HCT116 (cell line): ENCODE measurements at regions not wholly inside any gene's neighbourhood (a gene's known extent, or its start where the extent isn't known, plus 50 kb on each side); places are given as distances from the start of the nearest gene placed in this dataset.

Experiments used
- ATAC-seq: fragments of 200-7000 bp; cut with Tn5 transposase; 2 replicates; pipeline ENCODE4 v1.9.1; 2020; ENCODE audit warnings: mild to moderate bottlenecking, moderate library complexity
- BruUV-seq: library from RNA; stranded (reverse); fragments of 400-500 nt; replicated peaks from 2 replicates; lab custom pipeline; 2021; lab: Mats Ljungman, UMichigan
- CTCF ChIA-PET: fragments of 300-600 bp; sonication (Branson Sonifier 250); formaldehyde crosslinking; loops from one replicate; lab custom pipeline; 2021; ENCODE audit warnings: antibody characterized with exemption; lab: Charles Lee
- POLR2A ChIA-PET: fragments of 300-600, 350-600 bp; sonication (Branson Sonifier 250); formaldehyde crosslinking; loops from one replicate; lab custom pipeline; 2021; ENCODE audit warnings: antibody characterized with exemption; lab: Charles Lee
- RAD21 ChIA-PET, 2 experiments: fragments of 300-600 bp; sonication (Branson Sonifier 250); formaldehyde crosslinking; loops; one replicate each; lab custom pipeline; 2023; ENCODE audit warnings: low total read pairs in 2 of 2; ENCODE audit not compliant: uncharacterized antibody in 2 of 2, unreplicated experiment in 2 of 2, low non-redundant PET in 1 of 2; lab: Charles Lee
- DNase-seq: peaks from one replicate; pipeline ENCODE4 v3.0.0-alpha.2; 2010; ENCODE audit warnings: low read depth, low spot score
- H2AFZ ChIP-seq: fragments of 200-600 bp; shearing (Covaris generic), sonication (generic); 2 replicates; pipeline ENCODE4 v1.6.1; 2017; ENCODE audit warnings: low read depth, mixed run types, mixed read lengths, antibody characterized with exemption, low read length; ENCODE audit not compliant: poor library complexity, severe bottlenecking
- H3K27ac ChIP-seq: 2 replicates; pipeline ENCODE4 v1.5.1; 2012; ENCODE audit warnings: low read depth, low read length
- H3K27me3 ChIP-seq: fragments of 200-600 bp; sonication (generic); 2 replicates; pipeline ENCODE4 v1.6.1; 2016; ENCODE audit warnings: mixed run types, low read length, mixed read lengths; ENCODE audit not compliant: insufficient read depth
- H3K36me3 ChIP-seq, 2 experiments: fragments of 200-500 bp in 1 of 2; fragments of 200-600 bp in 1 of 2; sonication (Bioruptor generic) in 1 of 2; sonication (generic) in 1 of 2; 2 replicates each; pipeline versions ENCODE4 v1.5.1 to v1.6.1; 2014 to 2016; ENCODE audit warnings: low read length in 2 of 2, inconsistent platforms in 1 of 2, mixed read lengths in 1 of 2, mixed run types in 1 of 2; ENCODE audit not compliant: insufficient read depth in 2 of 2, control insufficient read depth in 1 of 2
- H3K4me1 ChIP-seq, 2 experiments: fragments of 200-600 bp in 1 of 2; sonication (generic) in 1 of 2; 2 replicates each; pipeline versions ENCODE4 v1.5.1 to v1.6.1; 2012 to 2017; ENCODE audit warnings: low read length in 2 of 2, inconsistent platforms in 1 of 2, mild to moderate bottlenecking in 1 of 2, mixed read lengths in 1 of 2, mixed run types in 1 of 2, moderate library complexity in 1 of 2; ENCODE audit not compliant: insufficient read depth in 2 of 2, control insufficient read depth in 1 of 2
- H3K4me2 ChIP-seq: fragments of 200-600 bp; sonication (generic); 2 replicates; pipeline ENCODE4 v1.6.1; 2017; ENCODE audit warnings: mixed run types, low read length, mixed read lengths
- H3K4me3 ChIP-seq, 2 experiments: fragments of 200-600 bp in 1 of 2; sonication (generic) in 1 of 2; replicated peaks in 1 of 2; 2 replicates each; pipeline ENCODE4 v1.5.1; 2011 to 2016; ENCODE audit warnings: low read length in 2 of 2, control low read depth in 1 of 2, low read depth in 1 of 2, mild to moderate bottlenecking in 1 of 2, mixed read lengths in 1 of 2, mixed run types in 1 of 2
- H3K79me2 ChIP-seq: fragments of 200-600 bp; sonication (generic); 2 replicates; pipeline ENCODE4 v1.6.1; 2017; ENCODE audit warnings: mild to moderate bottlenecking, mixed run types, low read length, moderate library complexity, mixed read lengths; ENCODE audit not compliant: insufficient read depth
- H3K9ac ChIP-seq: fragments of 200-600 bp; sonication (generic); 2 replicates; pipeline ENCODE4 v1.6.1; 2016; ENCODE audit warnings: low read length, mixed read lengths
- H3K9me2 ChIP-seq: fragments of 200-600 bp; sonication (generic), shearing (Covaris generic); 2 replicates; pipeline ENCODE4 v1.6.1; 2017; ENCODE audit warnings: mixed run types, mild to moderate bottlenecking, moderate library complexity; ENCODE audit not compliant: insufficient read depth
- H3K9me3 ChIP-seq, 2 experiments: fragments of 200-500 bp in 1 of 2; fragments of 200-600 bp in 1 of 2; sonication (Bioruptor generic) in 1 of 2; sonication (generic) in 1 of 2; 2 replicates each; pipeline ENCODE4 v1.6.1; 2014 to 2017; ENCODE audit warnings: low read length in 2 of 2, mixed read lengths in 2 of 2, inconsistent platforms in 1 of 2, low read depth in 1 of 2, mild to moderate bottlenecking in 1 of 2, mixed run types in 1 of 2, moderate library complexity in 1 of 2; ENCODE audit not compliant: control insufficient read depth in 1 of 2, insufficient read depth in 1 of 2
- H4K20me1 ChIP-seq: fragments of 200-600 bp; sonication (generic), shearing (Covaris generic); 2 replicates; pipeline ENCODE4 v1.6.1; 2017; ENCODE audit warnings: mixed run types, mild to moderate bottlenecking, moderate library complexity; ENCODE audit not compliant: insufficient read depth
- CBX3 ChIP-seq: IDR thresholded peaks from 2 replicates; pipeline ENCODE4 v1.6.1; 2012; ENCODE audit warnings: low read depth
- CEBPB ChIP-seq: IDR thresholded peaks from 2 replicates; pipeline ENCODE4 v1.6.1; 2012; ENCODE audit warnings: low read depth
- EZH2phosphoT487 ChIP-seq: fragments of 200-600 bp; IDR thresholded peaks from 2 replicates; pipeline ENCODE4 v1.6.1; 2018; ENCODE audit warnings: antibody characterized with exemption, borderline replicate concordance
- FOSL1 ChIP-seq: IDR thresholded peaks from 2 replicates; pipeline ENCODE4 v1.6.1; 2012; ENCODE audit warnings: low read depth
- JUND ChIP-seq: IDR thresholded peaks from 2 replicates; pipeline ENCODE4 v1.6.1; 2012
- POLR2AphosphoS5 ChIP-seq: IDR thresholded peaks from 2 replicates; pipeline ENCODE4 v1.6.1; 2011; ENCODE audit warnings: mild to moderate bottlenecking, low read depth, low read length, moderate library complexity
- REST ChIP-seq: IDR thresholded peaks from 2 replicates; pipeline ENCODE4 v1.6.1; 2012; ENCODE audit warnings: low read depth
- SP1 ChIP-seq: IDR thresholded peaks from 2 replicates; pipeline ENCODE4 v1.6.1; 2012; ENCODE audit warnings: low read depth
- SRF ChIP-seq: IDR thresholded peaks from 2 replicates; pipeline ENCODE4 v1.6.1; 2012; ENCODE audit warnings: low read depth
- TCF7L2 ChIP-seq: IDR thresholded peaks from 2 replicates; pipeline ENCODE4 v1.7.0; 2011; ENCODE audit warnings: borderline replicate concordance, inconsistent platforms; ENCODE audit not compliant: insufficient read depth, insufficient read length; ENCODE audit errors: extremely low read depth
- ZFX ChIP-seq: fragments of 450-650 bp; IDR thresholded peaks from 2 replicates; pipeline ENCODE4 v1.6.1; 2017
- intact Hi-C: fragments of 100-400 bp; cut with micrococcal nuclease; formaldehyde crosslinking; loops from 2 replicates; pipeline ENCODE4 v1.10.0; 2022

DNA sequence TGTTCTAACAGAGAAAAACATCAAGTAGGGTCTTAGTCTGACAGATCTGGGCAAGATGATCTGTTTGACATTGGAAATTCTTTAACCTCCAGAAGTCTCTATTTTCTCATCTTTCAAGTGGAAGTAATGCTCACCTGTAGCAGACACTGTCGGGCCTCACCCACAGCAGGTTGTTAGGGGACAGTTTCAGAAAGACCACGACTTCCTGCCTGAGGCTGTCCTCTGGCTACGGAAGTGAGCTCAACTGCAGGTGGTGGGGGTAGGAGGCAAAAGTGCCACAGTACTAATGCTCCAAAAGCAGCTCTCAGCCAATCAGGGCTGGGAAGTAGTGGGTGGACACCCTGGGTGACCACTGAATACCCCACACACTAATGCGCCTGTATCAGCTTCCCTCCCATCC, 111.4 kb upstream of the TOPAZ1 start:
- Histone ChIP-seq H3K4me3 (no peak overlapping the region), H3K36me3 (no peaks in the 10 kb centered on the region), H3K4me2 (no peak overlapping the region), H2AFZ (no peak overlapping the region), H3K79me2 (no peaks in the 10 kb centered on the region), H3K4me1 (no peaks in the 10 kb centered on the region), H3K9ac (no peak overlapping the region), H4K20me1 (no peaks in the 10 kb centered on the region), H3K27ac (no peak overlapping the region), H3K9me2 (no peaks in the 10 kb centered on the region), H3K9me3 (no peaks in the 10 kb centered on the region), H3K27me3 (peaks cover 56% of the 10 kb centered on the region)
- TF ChIP-seq JUND (no peak), SRF (no peak), FOSL1 (no peak), CBX3 (no peak), REST (no peak), ZFX (no peak), POLR2AphosphoS5 (no peak), CEBPB (no peak), SP1 (no peak), EZH2phosphoT487 (no peak), TCF7L2 (no peak)
- no peak for ATAC-seq
- ChIA-PET CTCF (interaction anchor here (3.3 kb wide), 1 partner anchor 16 kb away, joined by 12 read pairs; no protein-coding TSS in a partner anchor), POLR2A (no interaction called here), RAD21 (no interaction called here)
- no peak for DNase-seq
- intact Hi-C loops: no loop called here
- no TSS peak for BruUV-seq
